HepG2 (cell line): ENCODE measurements at regions not wholly inside any gene's neighbourhood (a gene's known extent, or its start where the extent isn't known, plus 50 kb on each side); places are given as distances from the start of the nearest gene placed in this dataset.

ENCODE experiments used
- ATAC-seq: fragments of 200-7000 bp; cut with Tn5 transposase; 3 replicates; pipeline ENCODE4 v1.9.1; 2020; ENCODE audit warnings: mild to moderate bottlenecking, moderate library complexity
- BruUV-seq: library from RNA; stranded (reverse); fragments of 400-500 nt; replicated peaks from 2 replicates; lab custom pipeline; 2021; lab: Mats Ljungman, UMichigan
- CTCF ChIA-PET: fragments of 300-600 bp; formaldehyde crosslinking; extraction: SDS; loops from one replicate; lab custom pipeline; 2021; ENCODE audit warnings: low total read pairs, inconsistent platforms, low intra/inter-chr PET ratio; lab: Yijun Ruan, JAX
- POLR2A ChIA-PET: fragments of 350-600 bp; sonication (Branson Sonifier 250); formaldehyde crosslinking; loops from one replicate; lab custom pipeline; 2020; ENCODE audit warnings: antibody characterized with exemption, inconsistent platforms; lab: Yijun Ruan, JAX
- DNase-seq: peaks from one replicate; pipeline ENCODE4 v3.0.0-alpha.2; 2015; ENCODE audit warnings: low spot score
- FAIRE-seq: peaks from 3 replicates; lab custom pipeline; 2011; peaks lifted over from hg19 to GRCh38; lab: Jason Lieb, UNC
- H2AFZ ChIP-seq: one replicate; pipeline ENCODE4 v1.6.1; 2011; ENCODE audit warnings: low read length, inconsistent platforms
- H3K27ac ChIP-seq: fragments of 300-600 bp; 3 replicates; pipeline ENCODE4 v1.8.0; 2011; ENCODE audit warnings: mixed run types, mild to moderate bottlenecking, mixed read lengths, low read length, inconsistent platforms; ENCODE audit not compliant: insufficient read depth; ENCODE audit errors: extremely low read length
- H3K27me3 ChIP-seq, 2 experiments: fragments of 200-600 bp in 1 of 2; 2 replicates in 1 of 2; 3 replicates in 1 of 2; pipeline versions ENCODE4 v1.6.0 to v1.8.0; 2011; ENCODE audit warnings: low read length in 2 of 2, mild to moderate bottlenecking in 2 of 2, moderate library complexity in 2 of 2, inconsistent platforms in 1 of 2; ENCODE audit not compliant: insufficient read depth in 2 of 2, control insufficient read depth in 1 of 2
- H3K36me3 ChIP-seq, 2 experiments: fragments of 200-600 bp in 1 of 2; replicated peaks in 1 of 2; 2 replicates in 1 of 2; 3 replicates in 1 of 2; pipeline versions ENCODE4 v1.5.1 to v1.8.0; 2011; ENCODE audit warnings: low read length in 2 of 2, inconsistent platforms in 1 of 2; ENCODE audit not compliant: insufficient read depth in 2 of 2, control insufficient read depth in 1 of 2
- H3K4me1 ChIP-seq: 2 replicates; pipeline ENCODE4 v1.5.1; 2012; ENCODE audit warnings: low read length, inconsistent platforms; ENCODE audit not compliant: insufficient read depth
- H3K4me2 ChIP-seq: 2 replicates; pipeline ENCODE4 v1.6.0; 2011; ENCODE audit warnings: low read depth, low read length, inconsistent platforms
- H3K4me3 ChIP-seq, 3 experiments: fragments of 200-600 bp in 1 of 3; sonication (generic), shearing (Covaris generic) in 1 of 3; replicated peaks in 1 of 3; 2 replicates each; pipeline ENCODE4 v1.5.1; 2011 to 2016; ENCODE audit warnings: low read length in 3 of 3, inconsistent platforms in 2 of 3, low read depth in 2 of 3, mild to moderate bottlenecking in 2 of 3, control low read depth in 1 of 3, mixed read lengths in 1 of 3; ENCODE audit not compliant: insufficient read depth in 1 of 3
- H3K79me2 ChIP-seq: one replicate; pipeline ENCODE4 v1.6.1; 2011; ENCODE audit warnings: low read length, inconsistent platforms; ENCODE audit not compliant: insufficient read depth
- H3K9ac ChIP-seq: 2 replicates; pipeline ENCODE4 v1.6.0; 2011; ENCODE audit warnings: mild to moderate bottlenecking, low read depth, low read length, inconsistent platforms; ENCODE audit not compliant: insufficient read depth
- H3K9me3 ChIP-seq: 2 replicates; pipeline ENCODE4 v1.5.1; 2012; ENCODE audit warnings: mild to moderate bottlenecking, low read length
- H4K20me1 ChIP-seq: 2 replicates; pipeline ENCODE4 v1.6.0; 2011; ENCODE audit warnings: inconsistent platforms, mild to moderate bottlenecking, low read length, moderate library complexity; ENCODE audit not compliant: insufficient read depth
- BCL6 ChIP-seq: IDR thresholded peaks from 2 replicates; pipeline ENCODE4 v1.6.1; 2016; ENCODE audit warnings: missing genetic modification reagents, missing compliant biosample characterization
- DNMT1 ChIP-seq: sonication (generic); formaldehyde crosslinking; IDR thresholded peaks from 2 replicates; pipeline ENCODE4 v1.5.1; 2020; ENCODE audit warnings: mild to moderate bottlenecking, missing genetic modification reagents
- POLR2A ChIP-seq, 2 experiments: IDR thresholded peaks; 2 replicates each; pipeline ENCODE4 v1.6.1; 2011; ENCODE audit warnings: low read depth in 2 of 2, low read length in 2 of 2, mild to moderate bottlenecking in 1 of 2, moderate library complexity in 1 of 2; ENCODE audit not compliant: insufficient read depth in 1 of 2
- RFX3 ChIP-seq: IDR thresholded peaks from 2 replicates; pipeline ENCODE4 v1.6.1; 2016; ENCODE audit warnings: missing biosample characterization, missing genetic modification reagents
- STAG1 ChIP-seq: sonication (generic); formaldehyde crosslinking; IDR thresholded peaks from 2 replicates; pipeline ENCODE4 v1.4.0; 2020; ENCODE audit warnings: missing genetic modification reagents
- ZNF331 ChIP-seq: sonication (generic); formaldehyde crosslinking; IDR thresholded peaks from 2 replicates; pipeline ENCODE4 v1.4.0; 2020; ENCODE audit warnings: missing genetic modification reagents
- ZNF441 ChIP-seq: sonication (generic); formaldehyde crosslinking; IDR thresholded peaks from 2 replicates; pipeline ENCODE4 v1.7.0; 2021; ENCODE audit warnings: missing genetic modification reagents, borderline replicate concordance
- ZNF556 ChIP-seq: sonication (generic); formaldehyde crosslinking; IDR thresholded peaks from 2 replicates; pipeline ENCODE4 v1.4.0; 2020; ENCODE audit warnings: mild to moderate bottlenecking, missing genetic modification reagents, borderline replicate concordance
- ZNF749 ChIP-seq: sonication (generic); formaldehyde crosslinking; IDR thresholded peaks from 2 replicates; pipeline ENCODE4 v1.8.0; 2022; ENCODE audit warnings: mild to moderate bottlenecking, missing genetic modification reagents, moderate library complexity, borderline replicate concordance
- WGBS: methylation state at CpG from one replicate; pipeline ENCODE4 v1.1.6; 2017; ENCODE audit warnings: low lambda C conversion rate; 5-methylcytosine and 5-hydroxymethylcytosine counted together
- in situ Hi-C: cut with HindIII; loops from 2 replicates; pipeline ENCODE4 v1.10.0; 2017; ENCODE audit warnings: low pct_unique_long_range_greater_than_20kb; ENCODE audit not compliant: extremely low pct_ligation_motif_present
- intact Hi-C: fragments of 100-400 bp; cut with micrococcal nuclease; formaldehyde crosslinking; loops from one replicate; pipeline ENCODE4 v1.10.0; 2022; ENCODE audit not compliant: unreplicated experiment
- TF ChIP-seq, protein P1 (sequence below): sonication (generic); formaldehyde crosslinking; IDR thresholded peaks from 2 replicates; pipeline ENCODE4 v1.5.0; 2020; ENCODE audit warnings: mild to moderate bottlenecking, missing genetic modification reagents, moderate library complexity
- TF ChIP-seq, protein P2 (sequence below): sonication (generic); formaldehyde crosslinking; IDR thresholded peaks from 2 replicates; pipeline ENCODE4; 2020; ENCODE audit warnings: missing genetic modification reagents, mild to moderate bottlenecking, borderline replicate concordance
- TF ChIP-seq, protein P3 (sequence below): sonication (generic); formaldehyde crosslinking; IDR thresholded peaks from 2 replicates; pipeline ENCODE4 v1.4.0; 2020; ENCODE audit warnings: mild to moderate bottlenecking, missing genetic modification reagents
- TF ChIP-seq, protein P4 (sequence below): IDR thresholded peaks from 2 replicates; pipeline ENCODE4 v1.4.0; 2020; ENCODE audit warnings: mild to moderate bottlenecking, missing genetic modification reagents
- TF ChIP-seq, protein P5 (sequence below): sonication (generic); formaldehyde crosslinking; IDR thresholded peaks from 2 replicates; pipeline ENCODE4 v1.8.0; 2022; ENCODE audit warnings: missing genetic modification reagents, mild to moderate bottlenecking, borderline replicate concordance

DNA sequence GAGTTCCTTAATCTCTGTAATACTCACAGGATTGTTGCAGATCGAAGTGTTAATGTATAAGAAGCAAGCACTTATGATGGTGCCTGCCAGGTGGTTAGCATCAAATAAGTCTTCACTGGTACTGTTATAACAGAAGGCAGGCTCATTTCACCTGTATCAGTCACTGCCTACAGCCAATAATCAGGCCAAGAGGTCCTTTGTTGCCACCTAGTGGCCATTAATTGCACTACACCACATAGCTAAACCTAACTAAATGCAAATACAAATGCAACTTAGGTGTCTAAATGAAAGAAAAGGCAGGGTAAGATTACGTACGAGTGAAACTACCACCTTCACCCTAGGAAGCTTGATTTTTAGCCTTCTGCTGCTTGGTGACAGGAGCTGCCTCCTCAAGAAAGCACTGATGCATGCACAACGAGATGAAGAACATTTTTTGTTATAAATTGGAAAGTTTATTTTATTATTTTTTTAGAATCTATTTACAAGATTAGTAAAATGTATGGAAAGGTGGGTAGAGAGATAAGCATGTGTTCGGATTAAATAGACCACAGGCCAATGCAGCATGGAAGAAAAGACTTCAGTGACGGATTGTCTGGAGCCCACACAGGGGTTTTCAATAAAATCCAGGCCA is 334.8 kb upstream of the CAMK1G start:
- peak; percentile 78 for ATAC-seq
- H2AFZ ChIP-seq: no peak overlapping the region
- intact Hi-C loops: loop anchor here (2.0 kb wide), 1 partner anchor 46 kb away; no protein-coding TSS in a partner anchor
- no peaks in the 10 kb centered on the region for H3K27me3 ChIP-seq
- no peak overlapping the region for H3K27ac ChIP-seq
- CTCF ChIA-PET: interaction anchor here (1.2 kb wide), 1 partner anchor 46 kb away, joined by 7 read pairs; no protein-coding TSS in a partner anchor
- no peaks in the 10 kb centered on the region for H3K36me3 ChIP-seq
- no peak overlapping the region for H3K4me2 ChIP-seq
- peak; percentile 64 for FAIRE-seq
- POLR2A ChIA-PET: no interaction called here
- no TSS peak for BruUV-seq
- in situ Hi-C loops: no loop called here
- no peaks in the 10 kb centered on the region for H3K79me2 ChIP-seq
- H3K9me3 ChIP-seq: no peaks in the 10 kb centered on the region
- no peaks in the 10 kb centered on the region for H3K4me1 ChIP-seq
- TF ChIP-seq, protein P1, sequence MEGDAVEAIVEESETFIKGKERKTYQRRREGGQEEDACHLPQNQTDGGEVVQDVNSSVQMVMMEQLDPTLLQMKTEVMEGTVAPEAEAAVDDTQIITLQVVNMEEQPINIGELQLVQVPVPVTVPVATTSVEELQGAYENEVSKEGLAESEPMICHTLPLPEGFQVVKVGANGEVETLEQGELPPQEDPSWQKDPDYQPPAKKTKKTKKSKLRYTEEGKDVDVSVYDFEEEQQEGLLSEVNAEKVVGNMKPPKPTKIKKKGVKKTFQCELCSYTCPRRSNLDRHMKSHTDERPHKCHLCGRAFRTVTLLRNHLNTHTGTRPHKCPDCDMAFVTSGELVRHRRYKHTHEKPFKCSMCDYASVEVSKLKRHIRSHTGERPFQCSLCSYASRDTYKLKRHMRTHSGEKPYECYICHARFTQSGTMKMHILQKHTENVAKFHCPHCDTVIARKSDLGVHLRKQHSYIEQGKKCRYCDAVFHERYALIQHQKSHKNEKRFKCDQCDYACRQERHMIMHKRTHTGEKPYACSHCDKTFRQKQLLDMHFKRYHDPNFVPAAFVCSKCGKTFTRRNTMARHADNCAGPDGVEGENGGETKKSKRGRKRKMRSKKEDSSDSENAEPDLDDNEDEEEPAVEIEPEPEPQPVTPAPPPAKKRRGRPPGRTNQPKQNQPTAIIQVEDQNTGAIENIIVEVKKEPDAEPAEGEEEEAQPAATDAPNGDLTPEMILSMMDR (CRISPR knock-in tag): peak; percentile 77
- TF ChIP-seq RFX3 (CRISPR knock-in tag): no peak
- TF ChIP-seq ZNF749 (CRISPR knock-in tag): no peak
- no peak for TF ChIP-seq POLR2A (IDR thresholded peaks at IDR 0.05; ENCODE audit: insufficient read depth in 1 of 2, low read depth in 2 of 2, low read length in 2 of 2)
- TF ChIP-seq, protein P2, sequence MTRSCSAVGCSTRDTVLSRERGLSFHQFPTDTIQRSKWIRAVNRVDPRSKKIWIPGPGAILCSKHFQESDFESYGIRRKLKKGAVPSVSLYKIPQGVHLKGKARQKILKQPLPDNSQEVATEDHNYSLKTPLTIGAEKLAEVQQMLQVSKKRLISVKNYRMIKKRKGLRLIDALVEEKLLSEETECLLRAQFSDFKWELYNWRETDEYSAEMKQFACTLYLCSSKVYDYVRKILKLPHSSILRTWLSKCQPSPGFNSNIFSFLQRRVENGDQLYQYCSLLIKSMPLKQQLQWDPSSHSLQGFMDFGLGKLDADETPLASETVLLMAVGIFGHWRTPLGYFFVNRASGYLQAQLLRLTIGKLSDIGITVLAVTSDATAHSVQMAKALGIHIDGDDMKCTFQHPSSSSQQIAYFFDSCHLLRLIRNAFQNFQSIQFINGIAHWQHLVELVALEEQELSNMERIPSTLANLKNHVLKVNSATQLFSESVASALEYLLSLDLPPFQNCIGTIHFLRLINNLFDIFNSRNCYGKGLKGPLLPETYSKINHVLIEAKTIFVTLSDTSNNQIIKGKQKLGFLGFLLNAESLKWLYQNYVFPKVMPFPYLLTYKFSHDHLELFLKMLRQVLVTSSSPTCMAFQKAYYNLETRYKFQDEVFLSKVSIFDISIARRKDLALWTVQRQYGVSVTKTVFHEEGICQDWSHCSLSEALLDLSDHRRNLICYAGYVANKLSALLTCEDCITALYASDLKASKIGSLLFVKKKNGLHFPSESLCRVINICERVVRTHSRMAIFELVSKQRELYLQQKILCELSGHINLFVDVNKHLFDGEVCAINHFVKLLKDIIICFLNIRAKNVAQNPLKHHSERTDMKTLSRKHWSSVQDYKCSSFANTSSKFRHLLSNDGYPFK (CRISPR knock-in tag): no peak
- TF ChIP-seq ZNF441 (CRISPR knock-in tag): no peak
- TF ChIP-seq ZNF331 (CRISPR knock-in tag): no peak
- no peak for TF ChIP-seq BCL6 (CRISPR knock-in tag)
- peak; percentile 66 for TF ChIP-seq STAG1 (CRISPR knock-in tag)
- TF ChIP-seq, protein P3, sequence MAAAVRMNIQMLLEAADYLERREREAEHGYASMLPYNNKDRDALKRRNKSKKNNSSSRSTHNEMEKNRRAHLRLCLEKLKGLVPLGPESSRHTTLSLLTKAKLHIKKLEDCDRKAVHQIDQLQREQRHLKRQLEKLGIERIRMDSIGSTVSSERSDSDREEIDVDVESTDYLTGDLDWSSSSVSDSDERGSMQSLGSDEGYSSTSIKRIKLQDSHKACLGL (CRISPR knock-in tag): no peak
- no peak for TF ChIP-seq ZNF556 (CRISPR knock-in tag)
- TF ChIP-seq, protein P4, sequence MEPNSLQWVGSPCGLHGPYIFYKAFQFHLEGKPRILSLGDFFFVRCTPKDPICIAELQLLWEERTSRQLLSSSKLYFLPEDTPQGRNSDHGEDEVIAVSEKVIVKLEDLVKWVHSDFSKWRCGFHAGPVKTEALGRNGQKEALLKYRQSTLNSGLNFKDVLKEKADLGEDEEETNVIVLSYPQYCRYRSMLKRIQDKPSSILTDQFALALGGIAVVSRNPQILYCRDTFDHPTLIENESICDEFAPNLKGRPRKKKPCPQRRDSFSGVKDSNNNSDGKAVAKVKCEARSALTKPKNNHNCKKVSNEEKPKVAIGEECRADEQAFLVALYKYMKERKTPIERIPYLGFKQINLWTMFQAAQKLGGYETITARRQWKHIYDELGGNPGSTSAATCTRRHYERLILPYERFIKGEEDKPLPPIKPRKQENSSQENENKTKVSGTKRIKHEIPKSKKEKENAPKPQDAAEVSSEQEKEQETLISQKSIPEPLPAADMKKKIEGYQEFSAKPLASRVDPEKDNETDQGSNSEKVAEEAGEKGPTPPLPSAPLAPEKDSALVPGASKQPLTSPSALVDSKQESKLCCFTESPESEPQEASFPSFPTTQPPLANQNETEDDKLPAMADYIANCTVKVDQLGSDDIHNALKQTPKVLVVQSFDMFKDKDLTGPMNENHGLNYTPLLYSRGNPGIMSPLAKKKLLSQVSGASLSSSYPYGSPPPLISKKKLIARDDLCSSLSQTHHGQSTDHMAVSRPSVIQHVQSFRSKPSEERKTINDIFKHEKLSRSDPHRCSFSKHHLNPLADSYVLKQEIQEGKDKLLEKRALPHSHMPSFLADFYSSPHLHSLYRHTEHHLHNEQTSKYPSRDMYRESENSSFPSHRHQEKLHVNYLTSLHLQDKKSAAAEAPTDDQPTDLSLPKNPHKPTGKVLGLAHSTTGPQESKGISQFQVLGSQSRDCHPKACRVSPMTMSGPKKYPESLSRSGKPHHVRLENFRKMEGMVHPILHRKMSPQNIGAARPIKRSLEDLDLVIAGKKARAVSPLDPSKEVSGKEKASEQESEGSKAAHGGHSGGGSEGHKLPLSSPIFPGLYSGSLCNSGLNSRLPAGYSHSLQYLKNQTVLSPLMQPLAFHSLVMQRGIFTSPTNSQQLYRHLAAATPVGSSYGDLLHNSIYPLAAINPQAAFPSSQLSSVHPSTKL (CRISPR knock-in tag): no peak
- TF ChIP-seq, protein P5, sequence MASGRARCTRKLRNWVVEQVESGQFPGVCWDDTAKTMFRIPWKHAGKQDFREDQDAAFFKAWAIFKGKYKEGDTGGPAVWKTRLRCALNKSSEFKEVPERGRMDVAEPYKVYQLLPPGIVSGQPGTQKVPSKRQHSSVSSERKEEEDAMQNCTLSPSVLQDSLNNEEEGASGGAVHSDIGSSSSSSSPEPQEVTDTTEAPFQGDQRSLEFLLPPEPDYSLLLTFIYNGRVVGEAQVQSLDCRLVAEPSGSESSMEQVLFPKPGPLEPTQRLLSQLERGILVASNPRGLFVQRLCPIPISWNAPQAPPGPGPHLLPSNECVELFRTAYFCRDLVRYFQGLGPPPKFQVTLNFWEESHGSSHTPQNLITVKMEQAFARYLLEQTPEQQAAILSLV (CRISPR knock-in tag): no peak
- no peak for TF ChIP-seq DNMT1 (CRISPR knock-in tag)
- peak; percentile 34 for DNase-seq
- no peak overlapping the region for H3K4me3 ChIP-seq
- H3K9ac ChIP-seq: no peak overlapping the region
- no peaks in the 10 kb centered on the region for H4K20me1 ChIP-seq
- WGBS: 2% methylated on average over 6 of the region's 6 CpGs
